ENCODE measurements at regions not wholly inside any gene's neighbourhood (a gene's known extent, or its start where the extent isn't known, plus 50 kb on each side); places are given as distances from the start of the nearest gene placed in this dataset.

DNA sequence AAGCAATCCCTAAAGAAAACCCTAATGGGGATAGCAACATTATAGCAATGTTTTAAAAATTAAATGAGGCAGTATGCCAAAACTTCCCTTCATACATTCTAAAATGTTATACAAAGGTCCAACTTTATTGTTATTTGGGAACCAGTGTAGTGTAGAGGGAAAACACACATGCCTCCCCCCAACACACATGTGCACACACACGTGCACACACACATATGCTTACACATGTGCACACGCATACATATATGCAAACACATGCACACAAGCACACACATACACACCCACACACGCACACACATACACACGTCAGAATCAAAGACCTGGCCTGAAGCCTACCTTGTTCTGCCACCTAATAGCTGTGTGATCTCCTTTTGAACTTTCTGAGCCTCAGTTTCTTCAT lies 83.3 kb downstream of the SCN11A start:
- TF ChIP-seq CHD2 (IDR thresholded peaks at IDR 0.05; ENCODE audit: low read length) = no peak
- no peak for TF ChIP-seq TAF1 (IDR thresholded peaks at IDR 0.05; ENCODE audit: low read depth, low read length)
- TF ChIP-seq POLR2AphosphoS5 (IDR thresholded peaks at IDR 0.05; ENCODE audit: low read depth, low read length) = no peak
- no peak for TF ChIP-seq POLR2A (IDR thresholded peaks at IDR 0.05; ENCODE audit: control extremely low read depth in 1 of 2, low read depth in 2 of 2, low read length in 2 of 2)
- TF ChIP-seq EZH2 (IDR thresholded peaks at IDR 0.05; ENCODE audit: low read depth, low read length, severe bottlenecking) = no peak
- TF ChIP-seq, protein P1, sequence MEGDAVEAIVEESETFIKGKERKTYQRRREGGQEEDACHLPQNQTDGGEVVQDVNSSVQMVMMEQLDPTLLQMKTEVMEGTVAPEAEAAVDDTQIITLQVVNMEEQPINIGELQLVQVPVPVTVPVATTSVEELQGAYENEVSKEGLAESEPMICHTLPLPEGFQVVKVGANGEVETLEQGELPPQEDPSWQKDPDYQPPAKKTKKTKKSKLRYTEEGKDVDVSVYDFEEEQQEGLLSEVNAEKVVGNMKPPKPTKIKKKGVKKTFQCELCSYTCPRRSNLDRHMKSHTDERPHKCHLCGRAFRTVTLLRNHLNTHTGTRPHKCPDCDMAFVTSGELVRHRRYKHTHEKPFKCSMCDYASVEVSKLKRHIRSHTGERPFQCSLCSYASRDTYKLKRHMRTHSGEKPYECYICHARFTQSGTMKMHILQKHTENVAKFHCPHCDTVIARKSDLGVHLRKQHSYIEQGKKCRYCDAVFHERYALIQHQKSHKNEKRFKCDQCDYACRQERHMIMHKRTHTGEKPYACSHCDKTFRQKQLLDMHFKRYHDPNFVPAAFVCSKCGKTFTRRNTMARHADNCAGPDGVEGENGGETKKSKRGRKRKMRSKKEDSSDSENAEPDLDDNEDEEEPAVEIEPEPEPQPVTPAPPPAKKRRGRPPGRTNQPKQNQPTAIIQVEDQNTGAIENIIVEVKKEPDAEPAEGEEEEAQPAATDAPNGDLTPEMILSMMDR (IDR thresholded peaks at IDR 0.05; ENCODE audit: control extremely low read depth in 1 of 3, insufficient read depth in 1 of 3, low read depth in 1 of 3, low read length in 3 of 3) = no peak
- TF ChIP-seq BCL11A (IDR thresholded peaks at IDR 0.05; ENCODE audit: low read depth in 2 of 2, low read length in 2 of 2) = no peak
- no peak for TF ChIP-seq PHF8 (conservative IDR thresholded peaks at IDR 0.05; ENCODE audit: low read depth, low read length)
- TF ChIP-seq SP1 (IDR thresholded peaks at IDR 0.05; ENCODE audit: low read depth, low read length) = no peak
- TF ChIP-seq, protein P2, sequence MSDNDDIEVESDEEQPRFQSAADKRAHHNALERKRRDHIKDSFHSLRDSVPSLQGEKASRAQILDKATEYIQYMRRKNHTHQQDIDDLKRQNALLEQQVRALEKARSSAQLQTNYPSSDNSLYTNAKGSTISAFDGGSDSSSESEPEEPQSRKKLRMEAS (IDR thresholded peaks at IDR 0.05) = no peak
- no peak for TF ChIP-seq CREB1 (IDR thresholded peaks at IDR 0.05)

All from H1 (cell line).